ENCODE measurements at regions not wholly inside any gene's neighbourhood (a gene's known extent, or its start where the extent isn't known, plus 50 kb on each side); places are given as distances from the start of the nearest gene placed in this dataset.

- TF ChIP-seq POLR2A (IDR thresholded peaks at IDR 0.05; ENCODE audit: low read length) (no peak), GATA1 (IDR thresholded peaks at IDR 0.05; ENCODE audit: low read depth, low read length) (no peak)
Observed at GRCh38 chr7:115709664-115710063, 320.9 kb downstream of the TFEC start.

Data from erythroblast (primary cell).